WTC11 (cell line): ENCODE measurements at regions not wholly inside any gene's neighbourhood (a gene's known extent, or its start where the extent isn't known, plus 50 kb on each side); places are given as distances from the start of the nearest gene placed in this dataset.

Source experiments
- ATF1 ChIP-seq: sonication (generic); formaldehyde crosslinking; IDR thresholded peaks from 2 replicates; pipeline ENCODE4 v1.8.1; 2023; ENCODE audit warnings: mild to moderate bottlenecking, moderate library complexity, missing genetic modification reagents
- CREB1 ChIP-seq: sonication (generic); formaldehyde crosslinking; IDR thresholded peaks from 2 replicates; pipeline ENCODE4 v1.8.0; 2023; ENCODE audit warnings: mild to moderate bottlenecking, missing genetic modification reagents
- JUN ChIP-seq: sonication (generic); formaldehyde crosslinking; IDR thresholded peaks from 2 replicates; pipeline ENCODE4 v1.8.0; 2023; ENCODE audit warnings: mild to moderate bottlenecking, missing genetic modification reagents
- RELA ChIP-seq: sonication (generic); formaldehyde crosslinking; IDR thresholded peaks from 2 replicates; pipeline ENCODE4 v1.8.1; 2022; ENCODE audit warnings: missing genetic modification reagents, mild to moderate bottlenecking, borderline replicate concordance
- TF ChIP-seq, protein P1 (sequence below): sonication (generic); formaldehyde crosslinking; IDR thresholded peaks from 2 replicates; pipeline ENCODE4 v1.8.1; 2022; ENCODE audit warnings: low read depth, missing genetic modification reagents, borderline replicate concordance
- TF ChIP-seq, protein P2 (sequence below): sonication (generic); formaldehyde crosslinking; IDR thresholded peaks from 2 replicates; pipeline ENCODE4 v1.8.0; 2023; ENCODE audit warnings: missing genetic modification reagents
- TF ChIP-seq, protein P3 (sequence below): fragments of 200-600 bp; IDR thresholded peaks from 2 replicates; pipeline ENCODE4 v1.8.0; 2022; ENCODE audit warnings: antibody characterized with exemption
- TF ChIP-seq, protein P4 (sequence below): sonication (generic); formaldehyde crosslinking; IDR thresholded peaks from 2 replicates; pipeline ENCODE4 v1.8.1; 2023; ENCODE audit warnings: mild to moderate bottlenecking, missing genetic modification reagents, moderate library complexity
- TF ChIP-seq, protein P5 (sequence below): sonication (generic); formaldehyde crosslinking; IDR thresholded peaks from 2 replicates; pipeline ENCODE4 v1.8.0; 2022; ENCODE audit warnings: missing genetic modification reagents

DNA sequence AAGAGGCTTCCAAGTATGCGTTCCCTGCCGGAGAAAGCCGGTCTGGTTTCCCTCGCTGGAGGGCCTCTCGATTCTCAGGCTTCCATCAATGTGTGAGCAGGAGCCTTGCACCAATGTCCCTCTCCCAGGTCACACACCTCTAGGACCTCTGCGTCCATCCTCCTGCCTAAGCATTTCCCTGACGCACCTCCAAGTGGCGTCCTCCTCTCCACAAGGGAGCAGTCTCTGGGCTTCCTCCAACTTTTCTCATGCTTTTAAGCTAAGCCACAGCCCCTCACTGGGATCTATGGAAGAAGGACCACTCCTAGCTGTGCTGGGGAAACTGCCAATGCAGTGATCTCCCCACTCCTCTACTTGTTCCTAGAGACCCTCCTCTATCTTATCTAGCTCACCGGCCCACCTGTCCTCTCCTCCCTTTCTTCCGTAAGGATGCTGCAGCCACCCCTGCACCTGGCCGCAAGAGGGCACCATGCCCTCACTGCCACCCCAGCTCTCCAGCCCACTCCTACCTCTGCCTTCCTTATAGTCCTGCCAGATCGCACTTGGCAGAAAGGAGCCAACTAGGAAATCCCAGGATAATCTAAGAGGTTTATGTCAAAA is 258.7 kb downstream of the LRFN2 start:
- TF ChIP-seq, protein P1, sequence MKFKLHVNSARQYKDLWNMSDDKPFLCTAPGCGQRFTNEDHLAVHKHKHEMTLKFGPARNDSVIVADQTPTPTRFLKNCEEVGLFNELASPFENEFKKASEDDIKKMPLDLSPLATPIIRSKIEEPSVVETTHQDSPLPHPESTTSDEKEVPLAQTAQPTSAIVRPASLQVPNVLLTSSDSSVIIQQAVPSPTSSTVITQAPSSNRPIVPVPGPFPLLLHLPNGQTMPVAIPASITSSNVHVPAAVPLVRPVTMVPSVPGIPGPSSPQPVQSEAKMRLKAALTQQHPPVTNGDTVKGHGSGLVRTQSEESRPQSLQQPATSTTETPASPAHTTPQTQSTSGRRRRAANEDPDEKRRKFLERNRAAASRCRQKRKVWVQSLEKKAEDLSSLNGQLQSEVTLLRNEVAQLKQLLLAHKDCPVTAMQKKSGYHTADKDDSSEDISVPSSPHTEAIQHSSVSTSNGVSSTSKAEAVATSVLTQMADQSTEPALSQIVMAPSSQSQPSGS (CRISPR knock-in tag) = no peak
- TF ChIP-seq, protein P2, sequence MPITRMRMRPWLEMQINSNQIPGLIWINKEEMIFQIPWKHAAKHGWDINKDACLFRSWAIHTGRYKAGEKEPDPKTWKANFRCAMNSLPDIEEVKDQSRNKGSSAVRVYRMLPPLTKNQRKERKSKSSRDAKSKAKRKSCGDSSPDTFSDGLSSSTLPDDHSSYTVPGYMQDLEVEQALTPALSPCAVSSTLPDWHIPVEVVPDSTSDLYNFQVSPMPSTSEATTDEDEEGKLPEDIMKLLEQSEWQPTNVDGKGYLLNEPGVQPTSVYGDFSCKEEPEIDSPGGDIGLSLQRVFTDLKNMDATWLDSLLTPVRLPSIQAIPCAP (CRISPR knock-in tag) = no peak
- TF ChIP-seq RELA (CRISPR knock-in tag) (no peak), ATF1 (CRISPR knock-in tag) (no peak), JUN (CRISPR knock-in tag) (no peak), CREB1 (no peak)
- TF ChIP-seq, protein P3, sequence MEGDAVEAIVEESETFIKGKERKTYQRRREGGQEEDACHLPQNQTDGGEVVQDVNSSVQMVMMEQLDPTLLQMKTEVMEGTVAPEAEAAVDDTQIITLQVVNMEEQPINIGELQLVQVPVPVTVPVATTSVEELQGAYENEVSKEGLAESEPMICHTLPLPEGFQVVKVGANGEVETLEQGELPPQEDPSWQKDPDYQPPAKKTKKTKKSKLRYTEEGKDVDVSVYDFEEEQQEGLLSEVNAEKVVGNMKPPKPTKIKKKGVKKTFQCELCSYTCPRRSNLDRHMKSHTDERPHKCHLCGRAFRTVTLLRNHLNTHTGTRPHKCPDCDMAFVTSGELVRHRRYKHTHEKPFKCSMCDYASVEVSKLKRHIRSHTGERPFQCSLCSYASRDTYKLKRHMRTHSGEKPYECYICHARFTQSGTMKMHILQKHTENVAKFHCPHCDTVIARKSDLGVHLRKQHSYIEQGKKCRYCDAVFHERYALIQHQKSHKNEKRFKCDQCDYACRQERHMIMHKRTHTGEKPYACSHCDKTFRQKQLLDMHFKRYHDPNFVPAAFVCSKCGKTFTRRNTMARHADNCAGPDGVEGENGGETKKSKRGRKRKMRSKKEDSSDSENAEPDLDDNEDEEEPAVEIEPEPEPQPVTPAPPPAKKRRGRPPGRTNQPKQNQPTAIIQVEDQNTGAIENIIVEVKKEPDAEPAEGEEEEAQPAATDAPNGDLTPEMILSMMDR = peak; percentile 79
- TF ChIP-seq, protein P4, sequence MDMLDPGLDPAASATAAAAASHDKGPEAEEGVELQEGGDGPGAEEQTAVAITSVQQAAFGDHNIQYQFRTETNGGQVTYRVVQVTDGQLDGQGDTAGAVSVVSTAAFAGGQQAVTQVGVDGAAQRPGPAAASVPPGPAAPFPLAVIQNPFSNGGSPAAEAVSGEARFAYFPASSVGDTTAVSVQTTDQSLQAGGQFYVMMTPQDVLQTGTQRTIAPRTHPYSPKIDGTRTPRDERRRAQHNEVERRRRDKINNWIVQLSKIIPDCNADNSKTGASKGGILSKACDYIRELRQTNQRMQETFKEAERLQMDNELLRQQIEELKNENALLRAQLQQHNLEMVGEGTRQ = no peak
- TF ChIP-seq, protein P5, sequence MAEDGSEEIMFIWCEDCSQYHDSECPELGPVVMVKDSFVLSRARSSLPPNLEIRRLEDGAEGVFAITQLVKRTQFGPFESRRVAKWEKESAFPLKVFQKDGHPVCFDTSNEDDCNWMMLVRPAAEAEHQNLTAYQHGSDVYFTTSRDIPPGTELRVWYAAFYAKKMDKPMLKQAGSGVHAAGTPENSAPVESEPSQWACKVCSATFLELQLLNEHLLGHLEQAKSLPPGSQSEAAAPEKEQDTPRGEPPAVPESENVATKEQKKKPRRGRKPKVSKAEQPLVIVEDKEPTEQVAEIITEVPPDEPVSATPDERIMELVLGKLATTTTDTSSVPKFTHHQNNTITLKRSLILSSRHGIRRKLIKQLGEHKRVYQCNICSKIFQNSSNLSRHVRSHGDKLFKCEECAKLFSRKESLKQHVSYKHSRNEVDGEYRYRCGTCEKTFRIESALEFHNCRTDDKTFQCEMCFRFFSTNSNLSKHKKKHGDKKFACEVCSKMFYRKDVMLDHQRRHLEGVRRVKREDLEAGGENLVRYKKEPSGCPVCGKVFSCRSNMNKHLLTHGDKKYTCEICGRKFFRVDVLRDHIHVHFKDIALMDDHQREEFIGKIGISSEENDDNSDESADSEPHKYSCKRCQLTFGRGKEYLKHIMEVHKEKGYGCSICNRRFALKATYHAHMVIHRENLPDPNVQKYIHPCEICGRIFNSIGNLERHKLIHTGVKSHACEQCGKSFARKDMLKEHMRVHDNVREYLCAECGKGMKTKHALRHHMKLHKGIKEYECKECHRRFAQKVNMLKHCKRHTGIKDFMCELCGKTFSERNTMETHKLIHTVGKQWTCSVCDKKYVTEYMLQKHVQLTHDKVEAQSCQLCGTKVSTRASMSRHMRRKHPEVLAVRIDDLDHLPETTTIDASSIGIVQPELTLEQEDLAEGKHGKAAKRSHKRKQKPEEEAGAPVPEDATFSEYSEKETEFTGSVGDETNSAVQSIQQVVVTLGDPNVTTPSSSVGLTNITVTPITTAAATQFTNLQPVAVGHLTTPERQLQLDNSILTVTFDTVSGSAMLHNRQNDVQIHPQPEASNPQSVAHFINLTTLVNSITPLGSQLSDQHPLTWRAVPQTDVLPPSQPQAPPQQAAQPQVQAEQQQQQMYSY (CRISPR knock-in tag) = no peak
